Endodermal cell (in vitro differentiated cells): ENCODE measurements at regions not wholly inside any gene's neighbourhood (a gene's known extent, or its start where the extent isn't known, plus 50 kb on each side); places are given as distances from the start of the nearest gene placed in this dataset.

Experiments
- DNase-seq: peaks from one replicate; pipeline ENCODE4 v3.0.0-alpha.2; 2017
- H3K27ac ChIP-seq: 2 replicates; pipeline ENCODE4 v1.5.1; 2013; ENCODE audit warnings: mild to moderate bottlenecking, low read depth, low read length, moderate library complexity
- H3K27me3 ChIP-seq: 2 replicates; pipeline ENCODE4 v1.6.1; 2013; ENCODE audit warnings: mild to moderate bottlenecking, low read length, moderate library complexity; ENCODE audit not compliant: insufficient read depth, control insufficient read depth, poor library complexity, severe bottlenecking
- H3K36me3 ChIP-seq: 2 replicates; pipeline ENCODE4 v1.7.0; 2013; ENCODE audit warnings: mild to moderate bottlenecking, low read length, moderate library complexity; ENCODE audit not compliant: control insufficient read depth, insufficient read depth
- H3K4me1 ChIP-seq: one replicate; pipeline ENCODE4 v1.7.0; 2013; ENCODE audit warnings: low read length; ENCODE audit not compliant: control insufficient read depth, insufficient read depth
- H3K4me3 ChIP-seq: 2 replicates; pipeline ENCODE4 v1.5.1; 2013; ENCODE audit warnings: mild to moderate bottlenecking, low read length, moderate library complexity
- H3K9ac ChIP-seq: 2 replicates; pipeline ENCODE4 v1.6.1; 2013; ENCODE audit warnings: mild to moderate bottlenecking, low read length, moderate library complexity; ENCODE audit not compliant: poor library complexity, severe bottlenecking; ENCODE audit errors: extremely low read depth
- H3K9me3 ChIP-seq: 2 replicates; pipeline ENCODE4 v1.6.1; 2013; ENCODE audit warnings: mild to moderate bottlenecking, low read length, moderate library complexity; ENCODE audit not compliant: control insufficient read depth
- H3K27ac Mint-ChIP-seq: 2 replicates; pipeline ENCODE4 v1.8.0; 2020; ENCODE audit warnings: mixed read lengths
- H3K27me3 Mint-ChIP-seq: 2 replicates; pipeline ENCODE4 v1.8.0; 2021; ENCODE audit warnings: mild to moderate bottlenecking, mixed read lengths; ENCODE audit not compliant: insufficient read depth
- H3K36me3 Mint-ChIP-seq: 2 replicates; pipeline ENCODE4 v1.8.0; 2020; ENCODE audit warnings: low read depth, mixed read lengths
- H3K4me1 Mint-ChIP-seq: 2 replicates; pipeline ENCODE4 v1.8.0; 2020; ENCODE audit warnings: mixed read lengths
- H3K4me3 Mint-ChIP-seq: 2 replicates; pipeline ENCODE4 v1.8.0; 2020; ENCODE audit warnings: mild to moderate bottlenecking, moderate library complexity, mixed read lengths
- H3K9me3 Mint-ChIP-seq: 2 replicates; pipeline ENCODE4 v1.8.0; 2020; ENCODE audit warnings: mild to moderate bottlenecking, mixed read lengths
- WGBS, 2 experiments: methylation state at CpG; one replicate each; pipeline versions ENCODE4 v1.1.5 to v1.1.7; 2013; ENCODE audit warnings: missing lambda C conversion rate in 2 of 2, mixed read lengths in 1 of 2; ENCODE audit not compliant: insufficient coverage in 1 of 2, insufficient read length in 1 of 2; 5-methylcytosine and 5-hydroxymethylcytosine counted together
- TF ChIP-seq, protein P1 (sequence below): fragments of 200-600 bp; sonication (generic); conservative IDR thresholded peaks from 2 replicates; pipeline ENCODE4 v1.5.0; 2021; ENCODE audit warnings: antibody characterized with exemption, mild to moderate bottlenecking

GRCh38 chr14:101465795-101466448 lies 95.4 kb upstream of the DIO3 start:
- DNase-seq, result no peak
- H3K4me3 ChIP-seq, result no peak overlapping the region
- Mint-ChIP-seq H3K27me3 (peaks cover 13% of the 10 kb centered on the region), H3K4me1 (peaks cover 7% of the 10 kb centered on the region), H3K4me3 (no peak overlapping the region), H3K9me3 (no peaks in the 10 kb centered on the region), H3K27ac (no peak overlapping the region), H3K36me3 (no peaks in the 10 kb centered on the region)
- H3K27ac ChIP-seq, result no peak overlapping the region
- no peak overlapping the region for H3K9ac ChIP-seq
- WGBS, 2 experiments, result 90 to 94% methylated on average over 6 to 9 of the region's 9 CpGs
- TF ChIP-seq, protein P1, sequence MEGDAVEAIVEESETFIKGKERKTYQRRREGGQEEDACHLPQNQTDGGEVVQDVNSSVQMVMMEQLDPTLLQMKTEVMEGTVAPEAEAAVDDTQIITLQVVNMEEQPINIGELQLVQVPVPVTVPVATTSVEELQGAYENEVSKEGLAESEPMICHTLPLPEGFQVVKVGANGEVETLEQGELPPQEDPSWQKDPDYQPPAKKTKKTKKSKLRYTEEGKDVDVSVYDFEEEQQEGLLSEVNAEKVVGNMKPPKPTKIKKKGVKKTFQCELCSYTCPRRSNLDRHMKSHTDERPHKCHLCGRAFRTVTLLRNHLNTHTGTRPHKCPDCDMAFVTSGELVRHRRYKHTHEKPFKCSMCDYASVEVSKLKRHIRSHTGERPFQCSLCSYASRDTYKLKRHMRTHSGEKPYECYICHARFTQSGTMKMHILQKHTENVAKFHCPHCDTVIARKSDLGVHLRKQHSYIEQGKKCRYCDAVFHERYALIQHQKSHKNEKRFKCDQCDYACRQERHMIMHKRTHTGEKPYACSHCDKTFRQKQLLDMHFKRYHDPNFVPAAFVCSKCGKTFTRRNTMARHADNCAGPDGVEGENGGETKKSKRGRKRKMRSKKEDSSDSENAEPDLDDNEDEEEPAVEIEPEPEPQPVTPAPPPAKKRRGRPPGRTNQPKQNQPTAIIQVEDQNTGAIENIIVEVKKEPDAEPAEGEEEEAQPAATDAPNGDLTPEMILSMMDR, result no peak
- no peaks in the 10 kb centered on the region for H3K4me1 ChIP-seq
- H3K27me3 ChIP-seq, result peaks cover 7% of the 10 kb centered on the region
- no peaks in the 10 kb centered on the region for H3K9me3 ChIP-seq
- no peaks in the 10 kb centered on the region for H3K36me3 ChIP-seq

DNA sequence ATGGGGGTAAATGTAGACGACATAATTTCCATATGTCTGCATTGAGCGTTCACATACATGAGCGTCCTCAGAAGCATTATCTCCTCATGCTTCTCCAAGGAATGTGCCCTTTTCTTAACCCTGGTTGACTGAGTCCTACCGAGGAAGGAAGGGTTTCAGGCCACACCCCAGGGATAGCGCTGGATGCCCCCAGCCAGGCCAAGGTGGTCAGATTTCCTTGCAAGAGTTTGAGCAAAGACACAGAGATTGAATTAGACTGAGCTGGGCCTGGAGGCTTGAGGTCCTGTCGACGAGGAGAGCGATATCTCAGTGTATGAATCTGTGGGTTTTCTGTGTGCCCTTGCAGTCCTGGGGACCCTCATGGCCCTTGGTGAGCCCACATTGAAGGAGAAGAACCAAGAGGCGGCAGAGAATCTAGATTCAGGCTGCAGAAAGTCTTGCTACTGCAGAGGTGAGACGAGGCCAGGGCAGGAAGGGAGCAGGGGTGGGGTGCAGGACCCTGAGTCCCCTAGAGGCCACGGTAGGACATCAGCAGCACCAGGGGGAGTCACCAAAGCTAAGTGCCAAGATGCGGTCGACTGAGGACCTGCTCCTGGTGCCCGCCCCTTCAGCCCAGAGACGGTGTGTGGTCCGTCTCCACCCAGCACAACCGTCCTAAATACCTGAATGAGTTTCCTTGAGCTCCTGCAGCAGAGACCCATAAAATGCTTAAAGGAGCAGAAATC lies 94.7 kb upstream of the DIO3 start:
- Histone ChIP-seq H3K27ac (no peak overlapping the region), H3K27me3 (peaks cover under 1% of the 10 kb centered on the region), H3K36me3 (no peaks in the 10 kb centered on the region), H3K4me3 (no peak overlapping the region), H3K9me3 (no peaks in the 10 kb centered on the region), H3K9ac (no peak overlapping the region), H3K4me1 (no peaks in the 10 kb centered on the region)
- H3K36me3 Mint-ChIP-seq, result no peaks in the 10 kb centered on the region
- peaks cover under 1% of the 10 kb centered on the region for H3K4me1 Mint-ChIP-seq
- no peak overlapping the region for H3K4me3 Mint-ChIP-seq
- TF ChIP-seq, protein P1, result no peak
- no peak for DNase-seq
- no peaks in the 10 kb centered on the region for H3K9me3 Mint-ChIP-seq
- H3K27me3 Mint-ChIP-seq, result peaks cover 6% of the 10 kb centered on the region
- H3K27ac Mint-ChIP-seq, result no peak overlapping the region
- WGBS, 2 experiments, result 90% methylated on average over 15 to 17 of the region's 17 CpGs

DNA sequence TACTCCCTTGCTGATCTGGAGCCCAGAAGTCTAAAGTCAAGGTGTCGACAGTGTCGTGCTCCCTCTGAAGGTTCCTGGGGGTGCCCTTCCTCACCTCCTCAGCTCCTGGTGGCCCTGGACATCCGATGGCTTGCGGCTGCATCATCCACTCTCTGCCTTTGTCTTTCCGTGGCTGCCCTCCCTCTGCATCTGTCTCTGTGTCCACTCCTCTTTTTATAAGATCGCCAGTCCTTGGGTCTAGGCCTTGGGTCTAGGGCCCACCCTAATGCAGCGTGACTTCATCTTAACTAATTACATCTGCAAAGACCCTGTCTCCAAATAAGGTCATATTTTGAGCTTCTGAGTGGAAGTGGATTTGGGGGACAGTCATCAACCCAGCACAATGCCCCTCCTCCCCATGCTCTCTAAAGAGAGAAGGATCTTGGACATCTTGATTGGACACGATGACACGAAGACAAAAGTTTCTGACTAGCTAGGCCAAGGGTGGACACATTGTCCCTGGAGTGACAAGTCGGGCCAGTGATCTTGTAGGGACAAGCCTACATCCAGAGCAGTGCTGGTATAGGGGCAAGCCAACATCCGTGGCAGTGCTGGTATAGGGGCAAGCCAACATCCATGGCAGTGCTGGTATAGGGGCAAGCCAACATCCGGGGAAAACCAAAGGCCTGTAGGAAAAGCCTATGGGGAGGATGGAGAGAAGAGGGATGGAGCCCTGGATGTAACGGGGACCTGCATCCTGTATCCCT lies 93.9 kb upstream of the DIO3 start:
- H3K27me3 Mint-ChIP-seq, result peaks cover 4% of the 10 kb centered on the region
- no peak for DNase-seq
- H3K9me3 Mint-ChIP-seq, result no peaks in the 10 kb centered on the region
- WGBS, 2 experiments, result 91 to 94% methylated on average over 11 to 13 of the region's 13 CpGs
- no peaks in the 10 kb centered on the region for H3K9me3 ChIP-seq
- H3K4me1 ChIP-seq, result no peaks in the 10 kb centered on the region
- no peak overlapping the region for H3K4me3 Mint-ChIP-seq
- H3K27me3 ChIP-seq, result no peaks in the 10 kb centered on the region
- H3K36me3 Mint-ChIP-seq, result no peaks in the 10 kb centered on the region
- no peaks in the 10 kb centered on the region for H3K36me3 ChIP-seq
- no peak overlapping the region for H3K27ac ChIP-seq
- TF ChIP-seq, protein P1, result no peak
- H3K4me1 Mint-ChIP-seq, result no peaks in the 10 kb centered on the region
- H3K27ac Mint-ChIP-seq, result no peak overlapping the region
- no peak overlapping the region for H3K9ac ChIP-seq
- H3K4me3 ChIP-seq, result no peak overlapping the region
